ENCODE measurements at regions not wholly inside any gene's neighbourhood (a gene's known extent, or its start where the extent isn't known, plus 50 kb on each side); places are given as distances from the start of the nearest gene placed in this dataset.

- TF ChIP-seq EZH2 (IDR thresholded peaks at IDR 0.05) (no peak), CTCF (IDR thresholded peaks at IDR 0.05) (no peak), EZH2phosphoT487 (IDR thresholded peaks at IDR 0.05) (no peak)
Measured at GRCh38 chrX:142831961-142832530, 193.7 kb upstream of the SPANXN4 start.
